ENCODE measurements at regions not wholly inside any gene's neighbourhood (a gene's known extent, or its start where the extent isn't known, plus 50 kb on each side); places are given as distances from the start of the nearest gene placed in this dataset.

DNA sequence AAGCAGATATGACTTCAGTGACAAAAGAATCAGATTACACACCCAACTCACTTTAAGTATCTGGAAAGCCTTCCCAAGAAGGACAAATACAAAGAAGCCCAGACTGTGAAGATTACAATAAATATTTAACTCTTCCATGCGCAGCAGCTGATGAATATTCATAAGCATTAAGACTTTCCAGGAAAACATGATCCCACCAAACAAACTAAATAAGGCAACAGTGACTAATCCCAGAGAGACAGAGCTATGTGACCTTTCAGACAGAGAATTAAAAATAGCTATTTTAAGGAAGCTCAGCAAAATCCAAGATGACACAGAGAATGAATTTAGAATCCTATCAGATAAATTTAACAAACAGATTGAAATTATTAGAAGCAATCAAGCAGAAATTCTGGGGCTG is 108.2 kb upstream of the UBE2E3 start:
- TF ChIP-seq EP300 (conservative IDR thresholded peaks at IDR 0.05; ENCODE audit: poor library complexity, severe bottlenecking) (no peak), POLR2AphosphoS5 (IDR thresholded peaks at IDR 0.05) (no peak), MXI1 (conservative IDR thresholded peaks at IDR 0.05; ENCODE audit: poor library complexity, severe bottlenecking) (no peak)
- TF ChIP-seq, protein P1, sequence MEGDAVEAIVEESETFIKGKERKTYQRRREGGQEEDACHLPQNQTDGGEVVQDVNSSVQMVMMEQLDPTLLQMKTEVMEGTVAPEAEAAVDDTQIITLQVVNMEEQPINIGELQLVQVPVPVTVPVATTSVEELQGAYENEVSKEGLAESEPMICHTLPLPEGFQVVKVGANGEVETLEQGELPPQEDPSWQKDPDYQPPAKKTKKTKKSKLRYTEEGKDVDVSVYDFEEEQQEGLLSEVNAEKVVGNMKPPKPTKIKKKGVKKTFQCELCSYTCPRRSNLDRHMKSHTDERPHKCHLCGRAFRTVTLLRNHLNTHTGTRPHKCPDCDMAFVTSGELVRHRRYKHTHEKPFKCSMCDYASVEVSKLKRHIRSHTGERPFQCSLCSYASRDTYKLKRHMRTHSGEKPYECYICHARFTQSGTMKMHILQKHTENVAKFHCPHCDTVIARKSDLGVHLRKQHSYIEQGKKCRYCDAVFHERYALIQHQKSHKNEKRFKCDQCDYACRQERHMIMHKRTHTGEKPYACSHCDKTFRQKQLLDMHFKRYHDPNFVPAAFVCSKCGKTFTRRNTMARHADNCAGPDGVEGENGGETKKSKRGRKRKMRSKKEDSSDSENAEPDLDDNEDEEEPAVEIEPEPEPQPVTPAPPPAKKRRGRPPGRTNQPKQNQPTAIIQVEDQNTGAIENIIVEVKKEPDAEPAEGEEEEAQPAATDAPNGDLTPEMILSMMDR (IDR thresholded peaks at IDR 0.05; ENCODE audit: poor library complexity, severe bottlenecking): no peak
- TF ChIP-seq, protein P2, sequence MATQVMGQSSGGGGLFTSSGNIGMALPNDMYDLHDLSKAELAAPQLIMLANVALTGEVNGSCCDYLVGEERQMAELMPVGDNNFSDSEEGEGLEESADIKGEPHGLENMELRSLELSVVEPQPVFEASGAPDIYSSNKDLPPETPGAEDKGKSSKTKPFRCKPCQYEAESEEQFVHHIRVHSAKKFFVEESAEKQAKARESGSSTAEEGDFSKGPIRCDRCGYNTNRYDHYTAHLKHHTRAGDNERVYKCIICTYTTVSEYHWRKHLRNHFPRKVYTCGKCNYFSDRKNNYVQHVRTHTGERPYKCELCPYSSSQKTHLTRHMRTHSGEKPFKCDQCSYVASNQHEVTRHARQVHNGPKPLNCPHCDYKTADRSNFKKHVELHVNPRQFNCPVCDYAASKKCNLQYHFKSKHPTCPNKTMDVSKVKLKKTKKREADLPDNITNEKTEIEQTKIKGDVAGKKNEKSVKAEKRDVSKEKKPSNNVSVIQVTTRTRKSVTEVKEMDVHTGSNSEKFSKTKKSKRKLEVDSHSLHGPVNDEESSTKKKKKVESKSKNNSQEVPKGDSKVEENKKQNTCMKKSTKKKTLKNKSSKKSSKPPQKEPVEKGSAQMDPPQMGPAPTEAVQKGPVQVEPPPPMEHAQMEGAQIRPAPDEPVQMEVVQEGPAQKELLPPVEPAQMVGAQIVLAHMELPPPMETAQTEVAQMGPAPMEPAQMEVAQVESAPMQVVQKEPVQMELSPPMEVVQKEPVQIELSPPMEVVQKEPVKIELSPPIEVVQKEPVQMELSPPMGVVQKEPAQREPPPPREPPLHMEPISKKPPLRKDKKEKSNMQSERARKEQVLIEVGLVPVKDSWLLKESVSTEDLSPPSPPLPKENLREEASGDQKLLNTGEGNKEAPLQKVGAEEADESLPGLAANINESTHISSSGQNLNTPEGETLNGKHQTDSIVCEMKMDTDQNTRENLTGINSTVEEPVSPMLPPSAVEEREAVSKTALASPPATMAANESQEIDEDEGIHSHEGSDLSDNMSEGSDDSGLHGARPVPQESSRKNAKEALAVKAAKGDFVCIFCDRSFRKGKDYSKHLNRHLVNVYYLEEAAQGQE (IDR thresholded peaks at IDR 0.05; ENCODE audit: borderline replicate concordance): no peak
- no peaks in the 10 kb centered on the region for H4K20me1 ChIP-seq (ENCODE audit: insufficient read depth)
- H3K27ac ChIP-seq (ENCODE audit: low read length): no peak overlapping the region
- H3K36me3 ChIP-seq (ENCODE audit: insufficient read depth, low read length): no peaks in the 10 kb centered on the region
- no peaks in the 10 kb centered on the region for H3F3A ChIP-seq (ENCODE audit: insufficient read depth, low read length, poor library complexity, severe bottlenecking)
- H3K9me2 ChIP-seq (ENCODE audit: insufficient read depth, low read length): no peaks in the 10 kb centered on the region
- H3K4me3 ChIP-seq (ENCODE audit: low read length): no peak overlapping the region
- no peaks in the 10 kb centered on the region for H3K9me3 ChIP-seq (ENCODE audit: low read length)
- H2AFZ ChIP-seq (ENCODE audit: low read depth, low read length): no peak overlapping the region
- H3K4me2 ChIP-seq (ENCODE audit: low read length): no peak overlapping the region
- no peaks in the 10 kb centered on the region for H3K79me2 ChIP-seq (replicated peaks; ENCODE audit: insufficient read depth, low read length)
- no peaks in the 10 kb centered on the region for H3K27me3 ChIP-seq (ENCODE audit: insufficient read depth, low read depth, low read length)
- H3K9ac ChIP-seq (ENCODE audit: low read length): no peak overlapping the region

DNA sequence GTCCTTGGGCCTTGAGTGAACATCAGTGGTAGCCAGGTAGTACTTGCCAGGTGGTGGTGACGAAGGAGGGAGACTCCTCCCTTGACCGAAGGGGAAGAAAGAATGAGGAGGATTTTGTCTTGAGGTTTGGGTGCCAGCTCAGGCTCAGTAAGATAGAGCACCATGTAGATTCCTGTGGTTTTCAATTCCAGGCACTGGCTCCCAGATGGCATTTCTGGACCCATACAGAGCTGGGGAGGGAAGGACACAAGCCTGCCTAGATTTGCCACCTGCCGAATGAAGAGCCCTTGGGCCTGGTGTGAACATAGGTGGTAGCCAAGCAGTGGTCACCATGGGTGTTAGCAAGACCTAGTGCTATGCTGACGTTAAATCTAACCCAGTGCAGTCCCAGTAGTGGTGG is 108.8 kb upstream of the UBE2E3 start:
- Histone ChIP-seq H3K27me3 (ENCODE audit: insufficient read depth, low read depth, low read length) (no peaks in the 10 kb centered on the region), H3K36me3 (ENCODE audit: insufficient read depth, low read length) (no peaks in the 10 kb centered on the region), H3K79me2 (replicated peaks; ENCODE audit: insufficient read depth, low read length) (no peaks in the 10 kb centered on the region), H2AFZ (ENCODE audit: low read depth, low read length) (no peak overlapping the region), H3K9me2 (ENCODE audit: insufficient read depth, low read length) (no peaks in the 10 kb centered on the region), H3K27ac (ENCODE audit: low read length) (no peak overlapping the region), H4K20me1 (ENCODE audit: insufficient read depth) (no peaks in the 10 kb centered on the region), H3K4me2 (ENCODE audit: low read length) (no peak overlapping the region), H3K9ac (ENCODE audit: low read length) (no peak overlapping the region), H3F3A (ENCODE audit: insufficient read depth, low read length, poor library complexity, severe bottlenecking) (no peaks in the 10 kb centered on the region), H3K4me3 (ENCODE audit: low read length) (no peak overlapping the region), H3K9me3 (ENCODE audit: low read length) (no peaks in the 10 kb centered on the region)
- TF ChIP-seq, protein P2 (IDR thresholded peaks at IDR 0.05; ENCODE audit: borderline replicate concordance): no peak

All from neural cell (in vitro differentiated cells).